Kidney epithelial cell (primary cell): ENCODE measurements at regions not wholly inside any gene's neighbourhood (a gene's known extent, or its start where the extent isn't known, plus 50 kb on each side); places are given as distances from the start of the nearest gene placed in this dataset.

Experiments used
- DNase-seq: peaks from one replicate; pipeline ENCODE4 v3.0.0-alpha.2; 2010; ENCODE audit warnings: low read depth
- H3K27me3 ChIP-seq: 2 replicates; pipeline ENCODE4 v1.6.0; 2011; ENCODE audit warnings: low read length; ENCODE audit not compliant: control insufficient read depth, insufficient read depth
- H3K36me3 ChIP-seq: 2 replicates; pipeline ENCODE4 v1.5.1; 2011; ENCODE audit warnings: low read length; ENCODE audit not compliant: control insufficient read depth, insufficient read depth
- H3K4me3 ChIP-seq: 2 replicates; pipeline ENCODE4 v1.5.1; 2011; ENCODE audit warnings: low read depth, mild to moderate bottlenecking, control low read depth, low read length
- TF ChIP-seq, protein P1 (sequence below): IDR thresholded peaks from 2 replicates; pipeline ENCODE4 v1.5.1; 2011; ENCODE audit warnings: mild to moderate bottlenecking, moderate library complexity, low read length, control low read depth, inconsistent platforms; ENCODE audit not compliant: insufficient read depth, poor library complexity, severe bottlenecking

DNA sequence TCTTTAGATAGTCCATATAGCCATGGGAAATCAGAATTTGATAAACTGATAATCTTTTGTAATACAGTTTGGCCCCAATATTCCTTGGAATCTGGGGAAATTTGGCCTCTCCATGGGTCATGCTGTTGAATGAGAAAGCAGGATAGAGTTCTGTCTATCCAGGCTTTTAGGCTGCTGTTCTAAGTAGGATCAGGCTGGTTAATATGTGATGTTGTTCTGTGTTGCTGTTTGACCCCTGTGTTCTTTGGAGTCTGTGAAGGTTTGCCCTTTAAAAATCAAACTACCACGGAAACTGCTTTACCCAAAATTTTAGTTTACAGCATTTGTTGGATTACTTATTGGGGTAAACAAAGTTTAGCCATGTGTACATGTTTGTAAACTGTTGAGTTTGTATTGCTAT, 114.5 kb downstream of the ZNF330 start:
- TF ChIP-seq, protein P1, sequence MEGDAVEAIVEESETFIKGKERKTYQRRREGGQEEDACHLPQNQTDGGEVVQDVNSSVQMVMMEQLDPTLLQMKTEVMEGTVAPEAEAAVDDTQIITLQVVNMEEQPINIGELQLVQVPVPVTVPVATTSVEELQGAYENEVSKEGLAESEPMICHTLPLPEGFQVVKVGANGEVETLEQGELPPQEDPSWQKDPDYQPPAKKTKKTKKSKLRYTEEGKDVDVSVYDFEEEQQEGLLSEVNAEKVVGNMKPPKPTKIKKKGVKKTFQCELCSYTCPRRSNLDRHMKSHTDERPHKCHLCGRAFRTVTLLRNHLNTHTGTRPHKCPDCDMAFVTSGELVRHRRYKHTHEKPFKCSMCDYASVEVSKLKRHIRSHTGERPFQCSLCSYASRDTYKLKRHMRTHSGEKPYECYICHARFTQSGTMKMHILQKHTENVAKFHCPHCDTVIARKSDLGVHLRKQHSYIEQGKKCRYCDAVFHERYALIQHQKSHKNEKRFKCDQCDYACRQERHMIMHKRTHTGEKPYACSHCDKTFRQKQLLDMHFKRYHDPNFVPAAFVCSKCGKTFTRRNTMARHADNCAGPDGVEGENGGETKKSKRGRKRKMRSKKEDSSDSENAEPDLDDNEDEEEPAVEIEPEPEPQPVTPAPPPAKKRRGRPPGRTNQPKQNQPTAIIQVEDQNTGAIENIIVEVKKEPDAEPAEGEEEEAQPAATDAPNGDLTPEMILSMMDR = no peak
- no peaks in the 10 kb centered on the region for H3K27me3 ChIP-seq
- no peak for DNase-seq

DNA sequence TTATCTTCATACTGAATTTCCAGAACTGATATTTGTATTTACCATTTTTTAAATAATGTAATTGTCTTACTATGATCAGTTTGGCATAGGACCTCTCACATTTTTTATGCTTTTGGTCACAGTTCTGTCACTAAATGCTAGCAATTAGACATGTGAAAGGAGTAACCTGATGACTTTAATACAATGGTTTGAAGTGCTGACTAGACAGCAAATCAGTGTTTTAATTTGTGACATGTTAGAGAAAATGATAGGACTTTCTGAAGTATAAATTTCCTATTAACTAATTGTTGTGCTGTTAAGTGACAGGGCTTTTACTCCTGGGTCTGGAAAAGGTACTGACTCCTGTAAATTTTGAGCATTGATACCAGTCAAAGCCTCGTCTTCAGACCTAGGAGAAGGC, 117.5 kb downstream of the ZNF330 start:
- TF ChIP-seq, protein P1 = no peak
- Histone ChIP-seq H3K36me3 (no peaks in the 10 kb centered on the region), H3K27me3 (no peaks in the 10 kb centered on the region), H3K4me3 (no peak overlapping the region)
- DNase-seq = no peak

More for the DNA sequence above, 114.5 kb downstream of the ZNF330 start:
- Histone ChIP-seq H3K4me3 (no peak overlapping the region), H3K36me3 (no peaks in the 10 kb centered on the region)

DNA sequence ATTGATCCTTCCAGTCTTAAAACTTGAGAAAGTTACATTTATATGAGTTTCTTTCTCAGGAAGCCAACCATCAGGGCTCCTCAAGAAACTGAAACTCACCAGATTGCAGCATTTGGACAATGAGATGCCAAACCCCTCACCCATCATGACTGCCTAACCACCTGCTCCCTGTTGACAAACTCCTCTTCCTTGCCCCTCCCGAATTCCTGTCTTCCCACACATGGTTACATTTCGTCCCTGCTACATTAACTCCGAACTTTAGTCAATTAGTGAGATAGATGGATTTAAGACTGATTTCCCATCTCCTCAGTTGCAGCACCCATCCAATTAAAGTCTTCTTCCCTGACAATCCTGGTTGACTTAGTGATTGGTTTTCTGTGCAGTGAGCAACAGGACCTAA, 118.7 kb downstream of the ZNF330 start:
- no peak for DNase-seq
- TF ChIP-seq, protein P1 = no peak
- Histone ChIP-seq H3K36me3 (no peaks in the 10 kb centered on the region), H3K4me3 (no peak overlapping the region), H3K27me3 (no peaks in the 10 kb centered on the region)

DNA sequence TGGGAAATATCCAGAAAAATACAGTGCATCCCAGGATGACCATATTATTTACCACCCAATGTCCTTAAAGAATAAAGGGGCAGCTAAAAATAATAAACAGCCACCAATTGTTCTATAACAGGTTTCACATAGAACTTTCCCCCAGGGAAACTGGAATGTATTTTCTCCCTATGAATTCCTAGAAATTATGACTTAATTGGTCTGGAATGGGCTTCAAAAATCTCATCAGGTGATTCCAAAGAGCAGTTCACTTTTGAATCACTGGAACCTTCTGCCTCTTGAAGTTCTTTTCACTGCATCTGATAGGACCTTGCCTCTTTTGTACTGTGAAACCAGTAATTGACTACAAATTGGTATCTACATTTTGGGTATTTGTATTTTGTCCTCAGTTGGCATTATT, 119.3 kb downstream of the ZNF330 start:
- no peak for DNase-seq
- TF ChIP-seq, protein P1 = no peak
- H3K4me3 ChIP-seq = no peak overlapping the region
- no peaks in the 10 kb centered on the region for H3K36me3 ChIP-seq
- H3K27me3 ChIP-seq = no peaks in the 10 kb centered on the region

DNA sequence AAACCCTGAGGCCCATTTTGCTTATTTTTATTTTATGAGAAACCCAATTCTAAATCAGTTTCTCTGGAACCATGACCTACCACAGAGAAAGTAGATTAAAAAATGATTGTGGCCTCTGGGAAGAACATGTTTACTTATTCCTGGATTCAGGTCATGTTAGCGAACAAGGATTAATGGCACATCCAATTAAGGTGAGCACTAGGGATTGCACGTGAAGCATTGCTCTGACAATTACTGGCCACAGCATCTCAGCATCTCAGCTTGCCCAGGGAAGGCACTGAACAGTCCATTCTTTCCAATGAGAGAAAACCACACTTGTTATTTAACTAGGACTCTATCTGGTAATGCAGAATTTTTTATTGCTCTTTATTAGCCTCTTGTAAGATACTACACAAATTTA, 119.8 kb downstream of the ZNF330 start:
- Histone ChIP-seq H3K4me3 (no peak overlapping the region), H3K27me3 (no peaks in the 10 kb centered on the region), H3K36me3 (no peaks in the 10 kb centered on the region)
- TF ChIP-seq, protein P1 = no peak
- DNase-seq = no peak

DNA sequence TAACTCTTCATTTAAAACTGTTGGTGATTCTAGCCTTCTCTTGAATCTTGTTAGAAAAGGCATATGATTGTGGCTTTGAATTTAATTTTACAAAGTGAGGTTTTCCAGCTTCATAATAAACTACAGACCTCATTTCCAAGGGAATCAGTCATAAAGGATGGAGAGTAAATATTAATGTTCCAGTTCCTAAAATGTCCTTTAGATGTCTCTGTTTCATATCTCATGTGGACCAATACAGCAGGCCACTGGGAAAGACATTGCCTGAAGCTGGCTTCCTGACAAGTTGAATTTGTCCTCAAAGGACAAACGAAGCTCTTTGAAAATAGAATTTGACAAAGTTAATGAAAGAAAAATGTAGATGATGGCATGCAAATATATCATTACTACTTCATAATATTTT, 125.4 kb downstream of the ZNF330 start:
- DNase-seq = no peak
- Histone ChIP-seq H3K36me3 (no peaks in the 10 kb centered on the region), H3K27me3 (no peaks in the 10 kb centered on the region), H3K4me3 (no peak overlapping the region)
- TF ChIP-seq, protein P1 = peak; percentile 48
